H1 (cell line): ENCODE measurements at regions not wholly inside any gene's neighbourhood (a gene's known extent, or its start where the extent isn't known, plus 50 kb on each side); places are given as distances from the start of the nearest gene placed in this dataset.

Source experiments
- CTCF ChIA-PET: fragments of 300-600 bp; sonication (Branson Sonifier 250); formaldehyde crosslinking; loops from one replicate; lab custom pipeline; 2021; ENCODE audit not compliant: partially characterized antibody; lab: Charles Lee
- POLR2A ChIA-PET: fragments of 300-600 bp; sonication (Branson Sonifier 250); formaldehyde crosslinking; loops from one replicate; lab custom pipeline; 2021; ENCODE audit warnings: inconsistent platforms; ENCODE audit not compliant: partially characterized antibody; lab: Charles Lee
- DNase-seq, 2 experiments: peaks; one replicate each; pipeline versions ENCODE4 v3.0.0 to v3.0.0-alpha.2; 2010 to 2022; ENCODE audit warnings: low spot score in 2 of 2, low read depth in 1 of 2, mixed read lengths in 1 of 2
- FAIRE-seq: peaks from 2 replicates; lab custom pipeline; 2011; peaks lifted over from hg19 to GRCh38; lab: Jason Lieb, UNC
- H2AFZ ChIP-seq: 2 replicates; pipeline ENCODE4 v1.8.1; 2012; ENCODE audit warnings: low read length, inconsistent platforms
- H2AK5ac ChIP-seq: 2 replicates; pipeline ENCODE4 v1.6.1; 2013; ENCODE audit warnings: low read depth, low read length
- H2BK120ac ChIP-seq: replicated peaks from 2 replicates; pipeline ENCODE3; 2013; ENCODE audit warnings: low read depth, low read length, inconsistent platforms
- H2BK12ac ChIP-seq: 2 replicates; pipeline ENCODE4 v1.6.1; 2013; ENCODE audit warnings: low read depth, low read length
- H2BK15ac ChIP-seq: 2 replicates; pipeline ENCODE4 v1.6.1; 2013; ENCODE audit warnings: low read length
- H2BK20ac ChIP-seq: 2 replicates; pipeline ENCODE4 v1.6.1; 2013; ENCODE audit warnings: low read length
- H2BK5ac ChIP-seq: 2 replicates; pipeline ENCODE4 v1.6.1; 2013; ENCODE audit warnings: low read depth, low read length
- H3K14ac ChIP-seq: 2 replicates; pipeline ENCODE4 v1.6.1; 2013; ENCODE audit warnings: inconsistent platforms; ENCODE audit not compliant: insufficient read length
- H3K18ac ChIP-seq: 2 replicates; pipeline ENCODE4 v1.6.1; 2013; ENCODE audit warnings: low read length; ENCODE audit errors: extremely low read depth
- H3K23ac ChIP-seq: 2 replicates; pipeline ENCODE4 v1.6.1; 2013; ENCODE audit warnings: inconsistent platforms; ENCODE audit not compliant: insufficient read length
- H3K23me2 ChIP-seq: 2 replicates; pipeline ENCODE4 v1.6.1; 2013; ENCODE audit warnings: low read depth, low read length
- H3K27ac ChIP-seq: 2 replicates; pipeline ENCODE4 v1.6.1; 2011; ENCODE audit warnings: low read depth, low read length, inconsistent platforms
- H3K27me3 ChIP-seq, 4 experiments: replicated peaks in 1 of 4; 1 replicate in 1 of 4; 2 replicates in 3 of 4; pipeline versions ENCODE4 v1.6.1 to v1.8.1; 2011 to 2013; ENCODE audit warnings: low read length in 3 of 4, mild to moderate bottlenecking in 3 of 4, inconsistent platforms in 2 of 4, mixed read lengths in 2 of 4, moderate library complexity in 1 of 4; ENCODE audit not compliant: control insufficient read depth in 3 of 4, insufficient read depth in 3 of 4; ENCODE audit errors: extremely low read depth in 1 of 4
- H3K36me3 ChIP-seq, 4 experiments: 2 replicates each; pipeline versions ENCODE4 v1.6.1 to v1.8.1; 2011 to 2013; ENCODE audit warnings: mild to moderate bottlenecking in 4 of 4, low read length in 3 of 4, moderate library complexity in 2 of 4, control low read depth in 1 of 4, inconsistent platforms in 1 of 4; ENCODE audit not compliant: insufficient read depth in 4 of 4, control insufficient read depth in 2 of 4
- H3K4ac ChIP-seq: replicated peaks from 2 replicates; pipeline ENCODE3; 2013; ENCODE audit warnings: low read length, low read depth, mixed read lengths, inconsistent platforms; ENCODE audit not compliant: insufficient read length
- H3K4me1 ChIP-seq, 4 experiments: replicated peaks in 1 of 4; 1 replicate in 1 of 4; 2 replicates in 3 of 4; pipeline versions ENCODE4 v1.6.1 to v1.8.1; 2011 to 2013; ENCODE audit warnings: low read length in 3 of 4, inconsistent platforms in 2 of 4, mixed read lengths in 1 of 4; ENCODE audit not compliant: insufficient read depth in 4 of 4, control insufficient read depth in 3 of 4
- H3K4me2 ChIP-seq, 2 experiments: 2 replicates each; pipeline versions ENCODE4 v1.6.1 to v1.8.1; 2011 to 2013; ENCODE audit warnings: low read depth in 2 of 2, low read length in 2 of 2, control low read depth in 1 of 2, inconsistent platforms in 1 of 2, mild to moderate bottlenecking in 1 of 2; ENCODE audit not compliant: insufficient read depth in 1 of 2
- H3K4me3 ChIP-seq, 4 experiments: fragments of 200-600, 300-600 bp in 1 of 4; sonication (generic), shearing (Covaris generic), sonication (Bioruptor Twin) in 1 of 4; 2 replicates each; pipeline versions ENCODE4 v1.5.1 to v1.8.1; 2011 to 2016; ENCODE audit warnings: low read length in 4 of 4, low read depth in 3 of 4, control low read depth in 2 of 4, inconsistent platforms in 2 of 4, mild to moderate bottlenecking in 2 of 4, mixed read lengths in 1 of 4, moderate library complexity in 1 of 4; ENCODE audit not compliant: insufficient read depth in 2 of 4; ENCODE audit errors: extremely low read depth in 1 of 4
- H3K56ac ChIP-seq: replicated peaks from 2 replicates; pipeline ENCODE3; 2013; ENCODE audit warnings: low read depth, mild to moderate bottlenecking, mixed read lengths, low read length, inconsistent platforms; ENCODE audit not compliant: insufficient read length
- H3K79me1 ChIP-seq: 2 replicates; pipeline ENCODE4 v1.6.1; 2013; ENCODE audit warnings: low read depth, low read length, control low read depth
- H3K79me2 ChIP-seq, 2 experiments: 2 replicates each; pipeline versions ENCODE4 v1.6.1 to v1.8.1; 2012 to 2013; ENCODE audit warnings: low read length in 2 of 2, mild to moderate bottlenecking in 2 of 2, inconsistent platforms in 1 of 2; ENCODE audit not compliant: insufficient read depth in 2 of 2, control insufficient read depth in 1 of 2
- H3K9ac ChIP-seq, 4 experiments: replicated peaks in 1 of 4; 1 replicate in 1 of 4; 2 replicates in 3 of 4; pipeline versions ENCODE4 v1.6.1 to v1.8.1; 2011 to 2013; ENCODE audit warnings: low read depth in 3 of 4, low read length in 3 of 4, control low read depth in 2 of 4, mild to moderate bottlenecking in 2 of 4, moderate library complexity in 2 of 4, inconsistent platforms in 1 of 4; ENCODE audit errors: extremely low read depth in 1 of 4
- H3K9me3 ChIP-seq, 2 experiments: 2 replicates each; pipeline versions ENCODE4 v1.6.1 to v1.8.1; 2012 to 2013; ENCODE audit warnings: mild to moderate bottlenecking in 2 of 2, moderate library complexity in 2 of 2, control low read depth in 1 of 2, inconsistent platforms in 1 of 2, low read depth in 1 of 2, low read length in 1 of 2, mixed read lengths in 1 of 2; ENCODE audit not compliant: insufficient read depth in 2 of 2
- H4K20me1 ChIP-seq, 2 experiments: replicated peaks in 1 of 2; 2 replicates each; pipeline versions ENCODE3 to v1.8.1; 2011 to 2013; ENCODE audit warnings: inconsistent platforms in 2 of 2, low read length in 2 of 2, mild to moderate bottlenecking in 1 of 2; ENCODE audit not compliant: insufficient read depth in 2 of 2, control insufficient read depth in 1 of 2
- H4K5ac ChIP-seq: 2 replicates; pipeline ENCODE4 v1.6.1; 2013; ENCODE audit warnings: low read length, low read depth, mixed read lengths, inconsistent platforms; ENCODE audit not compliant: insufficient read length
- H4K8ac ChIP-seq: 2 replicates; pipeline ENCODE4 v1.8.0; 2013; ENCODE audit warnings: mild to moderate bottlenecking, moderate library complexity, low read length, inconsistent platforms; ENCODE audit not compliant: insufficient read depth; ENCODE audit errors: extremely low read depth
- H4K91ac ChIP-seq: replicated peaks from 2 replicates; pipeline ENCODE3; 2013; ENCODE audit warnings: low read length, mixed read lengths, inconsistent platforms; ENCODE audit not compliant: insufficient read length
- CREB1 ChIP-seq: IDR thresholded peaks from 2 replicates; pipeline ENCODE4 v1.6.1; 2012; ENCODE audit warnings: inconsistent platforms
- RXRA ChIP-seq: IDR thresholded peaks from 2 replicates; pipeline ENCODE4 v1.6.1; 2011; ENCODE audit warnings: low read depth, mild to moderate bottlenecking, low read length, moderate library complexity; ENCODE audit not compliant: insufficient read depth
- TAF1 ChIP-seq: IDR thresholded peaks from 2 replicates; pipeline ENCODE4 v1.6.1; 2011; ENCODE audit warnings: mild to moderate bottlenecking, low read depth, low read length
- WGBS, 2 experiments: shearing (Covaris generic) in 1 of 2; methylation state at CpG; one replicate each; pipeline versions ENCODE4 v1.1.6 to v1.1.7; 2013 to 2015; ENCODE audit warnings: low lambda C conversion rate in 2 of 2, mixed read lengths in 2 of 2, inconsistent platforms in 1 of 2, low coverage in 1 of 2, missing lambda C conversion rate in 1 of 2; ENCODE audit not compliant: insufficient replicate concordance in 2 of 2, insufficient coverage in 1 of 2, insufficient read length in 1 of 2; ENCODE audit errors: extremely low coverage in 1 of 2, missing lambda C conversion rate in 1 of 2; 5-methylcytosine and 5-hydroxymethylcytosine counted together
- TF ChIP-seq, protein P1 (sequence below): IDR thresholded peaks from 2 replicates; pipeline ENCODE4 v1.6.1; 2012; ENCODE audit warnings: inconsistent platforms

DNA sequence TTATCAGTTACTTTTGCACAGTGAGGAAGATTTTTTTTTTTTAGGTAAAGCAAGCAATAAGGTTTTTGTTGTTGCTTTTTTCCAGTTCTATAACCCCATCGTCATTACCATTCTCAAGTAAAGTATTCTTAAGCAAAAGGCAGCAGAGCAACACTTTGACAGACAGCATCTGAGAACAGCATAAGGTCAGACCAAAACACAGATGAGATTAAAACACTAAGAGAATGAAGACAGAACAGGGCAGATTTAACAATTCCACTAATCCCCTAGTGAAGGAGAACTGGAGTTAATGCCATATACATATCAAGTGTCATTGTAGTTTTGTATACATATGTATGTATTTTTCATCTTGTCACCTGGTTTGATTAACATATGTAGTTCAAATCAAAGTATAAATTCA is 290.2 kb downstream of the METTL4 start:
- Histone ChIP-seq H3K56ac (no peak overlapping the region), H3K9ac (no peak overlapping the region), H2BK20ac (no peak overlapping the region), H3K18ac (no peak overlapping the region), H3K14ac (no peak overlapping the region), H2AFZ (no peak overlapping the region), H4K5ac (no peak overlapping the region), H3K4me2 (no peak overlapping the region), H3K4me1 (no peaks in the 10 kb centered on the region), H3K4ac (no peak overlapping the region), H4K8ac (no peak overlapping the region), H2BK5ac (no peak overlapping the region), H2BK15ac (no peak overlapping the region), H3K27ac (no peak overlapping the region), H3K79me2 (no peaks in the 10 kb centered on the region), H3K4me3 (no peak overlapping the region), H3K27me3 (no peaks in the 10 kb centered on the region), H3K23me2 (peaks cover 2% of the 10 kb centered on the region; the same call in 1 of the 2 replicates), H3K23ac (no peak overlapping the region), H2BK120ac (no peak overlapping the region), H2BK12ac (no peak overlapping the region), H2AK5ac (no peak overlapping the region), H3K36me3 (no peaks in the 10 kb centered on the region), H3K79me1 (no peaks in the 10 kb centered on the region), H4K20me1 (no peaks in the 10 kb centered on the region), H3K9me3 (no peaks in the 10 kb centered on the region), H4K91ac (no peak overlapping the region)
- POLR2A ChIA-PET = no interaction called here
- DNase-seq = no peak
- WGBS, 2 experiments = 90% methylated on average over 1 of the region's 1 CpG; no CpG with 5 or more reads in 1 of the 2 experiments
- CTCF ChIA-PET = interaction anchor here (0.5 to 1.6 kb wide), 3 partner anchors 13 to 329 kb away, joined by 3 to 5 read pairs (median 4); no protein-coding TSS in a partner anchor
- no peak for FAIRE-seq
- TF ChIP-seq RXRA (no peak), CREB1 (no peak), TAF1 (no peak)
- TF ChIP-seq, protein P1, sequence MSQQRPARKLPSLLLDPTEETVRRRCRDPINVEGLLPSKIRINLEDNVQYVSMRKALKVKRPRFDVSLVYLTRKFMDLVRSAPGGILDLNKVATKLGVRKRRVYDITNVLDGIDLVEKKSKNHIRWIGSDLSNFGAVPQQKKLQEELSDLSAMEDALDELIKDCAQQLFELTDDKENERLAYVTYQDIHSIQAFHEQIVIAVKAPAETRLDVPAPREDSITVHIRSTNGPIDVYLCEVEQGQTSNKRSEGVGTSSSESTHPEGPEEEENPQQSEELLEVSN = no peak
